Cardiac fibroblast (primary cell): ENCODE measurements at regions not wholly inside any gene's neighbourhood (a gene's known extent, or its start where the extent isn't known, plus 50 kb on each side); places are given as distances from the start of the nearest gene placed in this dataset.

Source experiments
- DNase-seq, 2 donors: peaks; one replicate each; pipeline versions ENCODE4 v3.0.0 to v3.0.0-alpha.2; 2010; ENCODE audit warnings: low read depth in 2 of 2
- H3K4me3 ChIP-seq, 2 donors: replicated peaks in 1 of 2; 1 replicate in 1 of 2; 2 replicates in 1 of 2; pipeline ENCODE4 v1.5.1; 2011; ENCODE audit warnings: low read depth in 2 of 2, low read length in 2 of 2, mild to moderate bottlenecking in 2 of 2, moderate library complexity in 1 of 2
- TF ChIP-seq, protein P1 (sequence below): IDR thresholded peaks from one replicate; pipeline ENCODE4 v1.5.1; 2011; ENCODE audit warnings: low read depth, mild to moderate bottlenecking, low read length, inconsistent platforms

DNA sequence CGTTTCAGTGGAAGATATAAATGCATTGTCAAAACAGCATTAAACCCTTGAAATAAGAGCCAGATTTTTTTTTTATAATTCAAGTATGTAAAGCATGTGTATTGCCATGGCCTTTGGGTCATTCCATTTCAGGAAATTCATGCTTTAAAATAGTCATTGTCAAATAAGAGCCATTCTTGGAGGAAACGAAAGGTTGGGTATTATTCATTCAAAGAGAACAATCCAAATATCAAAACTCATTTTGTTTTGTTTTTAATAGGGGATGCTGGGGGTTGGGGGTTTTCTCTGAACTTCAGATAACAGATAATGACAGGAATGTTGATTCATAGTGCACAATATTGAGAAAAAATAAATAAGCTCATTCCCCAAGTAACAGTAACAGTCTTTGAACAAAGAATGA, 174.4 kb upstream of the NUDT4 start:
- no peak for DNase-seq
- H3K4me3 ChIP-seq: no peak overlapping the region
- TF ChIP-seq, protein P1, sequence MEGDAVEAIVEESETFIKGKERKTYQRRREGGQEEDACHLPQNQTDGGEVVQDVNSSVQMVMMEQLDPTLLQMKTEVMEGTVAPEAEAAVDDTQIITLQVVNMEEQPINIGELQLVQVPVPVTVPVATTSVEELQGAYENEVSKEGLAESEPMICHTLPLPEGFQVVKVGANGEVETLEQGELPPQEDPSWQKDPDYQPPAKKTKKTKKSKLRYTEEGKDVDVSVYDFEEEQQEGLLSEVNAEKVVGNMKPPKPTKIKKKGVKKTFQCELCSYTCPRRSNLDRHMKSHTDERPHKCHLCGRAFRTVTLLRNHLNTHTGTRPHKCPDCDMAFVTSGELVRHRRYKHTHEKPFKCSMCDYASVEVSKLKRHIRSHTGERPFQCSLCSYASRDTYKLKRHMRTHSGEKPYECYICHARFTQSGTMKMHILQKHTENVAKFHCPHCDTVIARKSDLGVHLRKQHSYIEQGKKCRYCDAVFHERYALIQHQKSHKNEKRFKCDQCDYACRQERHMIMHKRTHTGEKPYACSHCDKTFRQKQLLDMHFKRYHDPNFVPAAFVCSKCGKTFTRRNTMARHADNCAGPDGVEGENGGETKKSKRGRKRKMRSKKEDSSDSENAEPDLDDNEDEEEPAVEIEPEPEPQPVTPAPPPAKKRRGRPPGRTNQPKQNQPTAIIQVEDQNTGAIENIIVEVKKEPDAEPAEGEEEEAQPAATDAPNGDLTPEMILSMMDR: no peak

- TF ChIP-seq, protein P1: no peak
- H3K4me3 ChIP-seq: no peak overlapping the region
- DNase-seq: no peak
These were observed 172.8 kb upstream of the NUDT4 start for GRCh38 chr12:93204896-93205295.

DNA sequence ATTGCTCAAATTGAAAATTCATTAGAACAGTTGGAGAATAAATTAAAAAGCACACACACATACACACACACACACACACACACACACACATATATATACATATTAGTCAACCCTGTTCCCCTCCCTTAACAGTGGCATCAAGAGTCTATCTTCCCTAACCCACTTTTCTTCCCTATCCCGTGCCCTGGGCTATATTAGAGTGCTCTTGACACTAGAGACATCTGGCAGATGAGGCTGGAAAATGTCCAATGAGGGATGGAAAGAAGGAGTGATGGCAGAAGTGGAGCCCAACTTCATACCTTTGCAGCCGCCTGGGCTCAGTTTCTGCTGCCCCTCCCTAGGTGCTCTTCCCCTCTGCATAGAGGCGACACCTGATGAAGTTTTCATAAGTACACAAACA, 172.4 kb upstream of the NUDT4 start:
- no peak overlapping the region for H3K4me3 ChIP-seq
- TF ChIP-seq, protein P1: no peak

GRCh38 chr12:93208011-93208410, 169.7 kb upstream of the NUDT4 start:
- DNase-seq: no peak
- no peak overlapping the region for H3K4me3 ChIP-seq
- TF ChIP-seq, protein P1: no peak

More for the DNA sequence above, 172.4 kb upstream of the NUDT4 start:
- no peak for DNase-seq

- H3K4me3 ChIP-seq: no peak overlapping the region
- DNase-seq: no peak
- TF ChIP-seq, protein P1: no peak
These were observed 163.0 kb upstream of the NUDT4 start for GRCh38 chr12:93214523-93215289.

DNA sequence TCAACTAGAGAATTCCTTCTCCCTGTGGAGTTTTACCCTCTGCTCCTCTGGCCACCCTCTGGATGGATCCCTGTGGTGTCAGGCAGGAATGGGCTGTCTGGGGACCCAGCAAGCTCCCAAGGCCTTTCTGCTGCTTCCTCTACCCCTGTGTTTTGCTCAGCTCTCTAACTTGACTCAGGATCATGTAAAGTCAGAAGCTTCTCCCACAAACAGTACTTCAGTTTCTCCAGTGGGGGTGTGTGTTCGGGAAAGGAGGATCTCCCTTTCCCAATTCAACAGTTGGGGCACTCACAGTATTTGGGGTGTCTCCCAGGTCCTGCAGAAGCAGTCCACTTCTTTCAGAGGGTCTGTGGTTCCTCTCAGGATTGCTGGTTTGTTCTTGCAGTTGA, 162.4 kb upstream of the NUDT4 start:
- TF ChIP-seq, protein P1: no peak
- H3K4me3 ChIP-seq: no peak overlapping the region
- DNase-seq: no peak

DNA sequence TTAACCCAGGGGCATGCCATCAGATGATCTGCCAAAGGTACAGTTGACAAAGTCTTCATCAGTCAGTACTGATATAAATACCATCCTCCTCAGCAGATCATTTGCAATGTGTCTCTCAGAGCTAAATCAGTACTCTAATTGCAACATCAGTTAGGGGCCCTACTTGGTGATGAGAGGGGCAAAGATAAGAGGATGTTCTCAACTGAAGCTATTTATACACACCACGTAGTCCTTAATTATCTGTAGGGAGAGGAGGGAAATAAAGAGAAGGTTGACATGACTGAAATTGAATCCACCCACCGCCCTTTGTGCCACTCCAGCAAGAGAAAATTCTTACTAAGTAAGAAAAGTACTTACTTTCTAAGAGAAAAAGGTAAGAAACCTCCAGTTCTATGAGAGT, 157.8 kb upstream of the NUDT4 start:
- no peak overlapping the region for H3K4me3 ChIP-seq
- no peak for DNase-seq
- TF ChIP-seq, protein P1: no peak
